Keratinocyte (primary cell): ENCODE measurements at regions not wholly inside any gene's neighbourhood (a gene's known extent, or its start where the extent isn't known, plus 50 kb on each side); places are given as distances from the start of the nearest gene placed in this dataset.

Experiments
- DNase-seq: peaks from one replicate; pipeline ENCODE4 v3.0.0-alpha.2; 2011; ENCODE audit warnings: low read depth, missing footprints, low spot score
- FAIRE-seq: peaks from 2 replicates; lab custom pipeline; 2011; peaks lifted over from hg19 to GRCh38; lab: Jason Lieb, UNC
- H2AFZ ChIP-seq: 2 replicates; pipeline ENCODE4 v1.6.0; 2012; ENCODE audit warnings: low read length, control low read depth, inconsistent platforms; ENCODE audit not compliant: control insufficient read depth
- H3K27ac ChIP-seq: 2 replicates; pipeline ENCODE4 v1.5.1; 2011; ENCODE audit warnings: low read length; ENCODE audit not compliant: control insufficient read depth, insufficient read depth
- H3K27me3 ChIP-seq: 3 replicates; pipeline ENCODE4 v1.6.0; 2011; ENCODE audit warnings: low read length; ENCODE audit not compliant: control insufficient read depth, insufficient read depth; ENCODE audit errors: extremely low read depth
- H3K36me3 ChIP-seq, 2 experiments: 2 replicates in 1 of 2; 3 replicates in 1 of 2; pipeline ENCODE4 v1.5.1; 2011; ENCODE audit warnings: low read length in 2 of 2, mild to moderate bottlenecking in 1 of 2; ENCODE audit not compliant: control insufficient read depth in 2 of 2, insufficient read depth in 2 of 2; ENCODE audit errors: extremely low read depth in 1 of 2
- H3K4me1 ChIP-seq: 3 replicates; pipeline ENCODE4 v1.5.1; 2011; ENCODE audit warnings: low read length; ENCODE audit not compliant: control insufficient read depth, insufficient read depth; ENCODE audit errors: extremely low read depth
- H3K4me2 ChIP-seq: 3 replicates; pipeline ENCODE4 v1.6.0; 2011; ENCODE audit warnings: low read depth, low read length; ENCODE audit not compliant: control insufficient read depth, insufficient read depth; ENCODE audit errors: extremely low read depth
- H3K4me3 ChIP-seq, 3 experiments: fragments of 200-600 bp in 1 of 3; sonication (generic) in 1 of 3; 2 replicates in 2 of 3; 3 replicates in 1 of 3; pipeline ENCODE4 v1.5.1; 2011 to 2016; ENCODE audit warnings: low read length in 3 of 3, mild to moderate bottlenecking in 3 of 3, control low read depth in 2 of 3, inconsistent platforms in 1 of 3, low read depth in 1 of 3, mixed read lengths in 1 of 3, mixed run types in 1 of 3, moderate library complexity in 1 of 3; ENCODE audit not compliant: control insufficient read depth in 2 of 3, insufficient read depth in 2 of 3; ENCODE audit errors: extremely low read depth in 1 of 3
- H3K79me2 ChIP-seq: 2 replicates; pipeline ENCODE4 v1.6.0; 2012; ENCODE audit warnings: low read length; ENCODE audit not compliant: control insufficient read depth, insufficient read depth
- H3K9ac ChIP-seq: 3 replicates; pipeline ENCODE4 v1.6.0; 2011; ENCODE audit warnings: low read length; ENCODE audit not compliant: control insufficient read depth, insufficient read depth; ENCODE audit errors: extremely low read depth
- H3K9me1 ChIP-seq: 3 replicates; pipeline ENCODE4 v1.6.0; 2011; ENCODE audit warnings: low read length; ENCODE audit not compliant: control insufficient read depth, insufficient read depth; ENCODE audit errors: extremely low read depth
- H3K9me3 ChIP-seq: 2 replicates; pipeline ENCODE4 v1.5.1; 2012; ENCODE audit warnings: low read depth, low read length; ENCODE audit not compliant: control insufficient read depth
- H4K20me1 ChIP-seq: 3 replicates; pipeline ENCODE4 v1.6.0; 2011; ENCODE audit warnings: low read length; ENCODE audit not compliant: control insufficient read depth, insufficient read depth; ENCODE audit errors: extremely low read depth
- EZH2 ChIP-seq: IDR thresholded peaks from one replicate; pipeline ENCODE4 v1.6.1; 2012; ENCODE audit warnings: inconsistent platforms, mild to moderate bottlenecking, low read length, moderate library complexity
- dilution Hi-C: fragments of 300-500 bp; cut with MboI; formaldehyde crosslinking; loops from one replicate; pipeline ENCODE4 v1.7.0; 2020; ENCODE audit warnings: low sequenced_read_pairs; ENCODE audit not compliant: extremely low pct_ligation_motif_present
- TF ChIP-seq, protein P1 (sequence below), 3 experiments: IDR thresholded peaks in 1 of 3; conservative IDR thresholded peaks in 1 of 3; optimal IDR thresholded peaks in 1 of 3; 2 replicates in 2 of 3; 3 replicates in 1 of 3; pipeline versions ENCODE3 to v1.5.1; 2011; ENCODE audit warnings: low read length in 3 of 3, mild to moderate bottlenecking in 3 of 3, moderate library complexity in 2 of 3, control low read depth in 1 of 3, inconsistent platforms in 1 of 3; ENCODE audit not compliant: insufficient read depth in 2 of 3; ENCODE audit errors: extremely low read depth in 1 of 3

- H3K4me3 ChIP-seq = no peak overlapping the region
- no peak overlapping the region for H2AFZ ChIP-seq
- no peak for TF ChIP-seq EZH2
- TF ChIP-seq, protein P1, sequence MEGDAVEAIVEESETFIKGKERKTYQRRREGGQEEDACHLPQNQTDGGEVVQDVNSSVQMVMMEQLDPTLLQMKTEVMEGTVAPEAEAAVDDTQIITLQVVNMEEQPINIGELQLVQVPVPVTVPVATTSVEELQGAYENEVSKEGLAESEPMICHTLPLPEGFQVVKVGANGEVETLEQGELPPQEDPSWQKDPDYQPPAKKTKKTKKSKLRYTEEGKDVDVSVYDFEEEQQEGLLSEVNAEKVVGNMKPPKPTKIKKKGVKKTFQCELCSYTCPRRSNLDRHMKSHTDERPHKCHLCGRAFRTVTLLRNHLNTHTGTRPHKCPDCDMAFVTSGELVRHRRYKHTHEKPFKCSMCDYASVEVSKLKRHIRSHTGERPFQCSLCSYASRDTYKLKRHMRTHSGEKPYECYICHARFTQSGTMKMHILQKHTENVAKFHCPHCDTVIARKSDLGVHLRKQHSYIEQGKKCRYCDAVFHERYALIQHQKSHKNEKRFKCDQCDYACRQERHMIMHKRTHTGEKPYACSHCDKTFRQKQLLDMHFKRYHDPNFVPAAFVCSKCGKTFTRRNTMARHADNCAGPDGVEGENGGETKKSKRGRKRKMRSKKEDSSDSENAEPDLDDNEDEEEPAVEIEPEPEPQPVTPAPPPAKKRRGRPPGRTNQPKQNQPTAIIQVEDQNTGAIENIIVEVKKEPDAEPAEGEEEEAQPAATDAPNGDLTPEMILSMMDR (optimal IDR thresholded peaks at IDR 0.05 in 1 of 3, IDR thresholded peaks at IDR 0.05 in 1 of 3, conservative IDR thresholded peaks at IDR 0.05 in 1 of 3; ENCODE audit: extremely low read depth in 1 of 3, insufficient read depth in 2 of 3, low read length in 3 of 3) = no peak
- no peaks in the 10 kb centered on the region for H4K20me1 ChIP-seq
- H3K9ac ChIP-seq = no peak overlapping the region
- no peak overlapping the region for H3K27ac ChIP-seq
- H3K9me3 ChIP-seq = no peaks in the 10 kb centered on the region
- no peak for FAIRE-seq
- H3K79me2 ChIP-seq = no peaks in the 10 kb centered on the region
- H3K36me3 ChIP-seq = no peaks in the 10 kb centered on the region
- no peak for DNase-seq
- H3K9me1 ChIP-seq = no peaks in the 10 kb centered on the region
- dilution Hi-C loops = no loop called here
- H3K4me1 ChIP-seq = no peaks in the 10 kb centered on the region
- H3K4me2 ChIP-seq = no peak overlapping the region
- no peaks in the 10 kb centered on the region for H3K27me3 ChIP-seq
These were observed 107.3 kb upstream of the ADGRL4 start for GRCh38 chr1:79113836-79114235.

- H3K9me3 ChIP-seq = no peaks in the 10 kb centered on the region
- no peak for DNase-seq
- H3K4me2 ChIP-seq = no peak overlapping the region
- no peak overlapping the region for H3K9ac ChIP-seq
- H4K20me1 ChIP-seq = no peaks in the 10 kb centered on the region
- no peak overlapping the region for H3K27ac ChIP-seq
- no peak for FAIRE-seq
- no peak for TF ChIP-seq EZH2
- TF ChIP-seq, protein P1 (optimal IDR thresholded peaks at IDR 0.05 in 1 of 3, IDR thresholded peaks at IDR 0.05 in 1 of 3, conservative IDR thresholded peaks at IDR 0.05 in 1 of 3; ENCODE audit: extremely low read depth in 1 of 3, insufficient read depth in 2 of 3, low read length in 3 of 3) = no peak
- H3K4me1 ChIP-seq = no peaks in the 10 kb centered on the region
- no peak overlapping the region for H2AFZ ChIP-seq
- H3K36me3 ChIP-seq = no peaks in the 10 kb centered on the region
- no peaks in the 10 kb centered on the region for H3K79me2 ChIP-seq
- dilution Hi-C loops = no loop called here
- H3K4me3 ChIP-seq = no peak overlapping the region
- no peaks in the 10 kb centered on the region for H3K27me3 ChIP-seq
- no peaks in the 10 kb centered on the region for H3K9me1 ChIP-seq
These were observed 104.2 kb upstream of the ADGRL4 start for GRCh38 chr1:79110749-79111148.
